Ovary (tissue), 7 donors: ENCODE measurements at regions not wholly inside any gene's neighbourhood (a gene's known extent, or its start where the extent isn't known, plus 50 kb on each side); places are given as distances from the start of the nearest gene placed in this dataset.

Source experiments
- DNase-seq, 5 donors: peaks; one replicate each; pipeline ENCODE4 v3.0.0-alpha.2; 2019 to 2020
- H3K27ac ChIP-seq, 2 donors: fragments of 200-600 bp; one replicate each; pipeline versions ENCODE4 v1.5.1 to v1.8.0; 2019 to 2022
- H3K27me3 ChIP-seq: fragments of 200-600 bp; one replicate; pipeline ENCODE4 v1.8.0; 2022
- H3K36me3 ChIP-seq: fragments of 200-600 bp; sonication (generic); one replicate; pipeline ENCODE4 v1.5.1; 2019
- H3K4me1 ChIP-seq: one replicate; pipeline ENCODE4 v1.8.1; 2013; ENCODE audit warnings: mild to moderate bottlenecking, moderate library complexity; ENCODE audit not compliant: insufficient read depth
- H3K4me3 ChIP-seq: fragments of 200-600 bp; sonication (generic); one replicate; pipeline ENCODE4 v1.5.1; 2017
- H3K9me3 ChIP-seq, 2 donors: fragments of 200-600 bp in 1 of 2; sonication (generic) in 1 of 2; one replicate each; pipeline versions ENCODE4 v1.5.1 to v1.8.1; 2013 to 2019; ENCODE audit warnings: mild to moderate bottlenecking in 1 of 2, moderate library complexity in 1 of 2
- CTCF ChIP-seq, 3 donors: fragments of 450-650 bp in 2 of 3; fragments of 200-600 bp in 1 of 3; IDR thresholded peaks; one replicate each; pipeline versions ENCODE4 v1.5.1 to v1.8.0; 2016 to 2022; ENCODE audit warnings: antibody characterized with exemption in 3 of 3, mild to moderate bottlenecking in 1 of 3
- EP300 ChIP-seq: sonication (generic); formaldehyde crosslinking; IDR thresholded peaks from one replicate; pipeline ENCODE4 v1.6.1; 2017; ENCODE audit warnings: antibody characterized with exemption
- POLR2A ChIP-seq: fragments of 450-650 bp; IDR thresholded peaks from one replicate; pipeline ENCODE4 v1.6.1; 2017; ENCODE audit warnings: antibody characterized with exemption, mild to moderate bottlenecking, moderate library complexity
- WGBS, 3 donors: extraction: QIAGEN DNeasy Blood & Tissue Kit in 1 of 3; methylation state at CpG; one replicate each; pipeline versions ENCODE4 v1.1.5 to v1.1.7; 2013 to 2017; 5-methylcytosine and 5-hydroxymethylcytosine counted together
- intact Hi-C, 4 donors: fragments of 100-400 bp; cut with DNase I; formaldehyde crosslinking; loops; one replicate each; pipeline versions ENCODE4 v1.11.0 to v1.15.1; 2022 to 2023
- donor health status: DM: no; HTN: no; CAD: no; lungs with moderate emphysema.
- donor health status: DM: no; HTN: no; CAD: no.
- donor health status: Bipolar disorder and iron deficiency.
- donor health status: DM: no; HTN: no; CAD: no.
- donor health status: DM: yes; HTN: yes; CAD: no.

- Histone ChIP-seq H3K4me3 (no peak overlapping the region), H3K4me1 (no peaks in the 10 kb centered on the region), H3K27ac (no peak overlapping the region), H3K9me3 (no peaks in the 10 kb centered on the region), H3K36me3 (no peaks in the 10 kb centered on the region), H3K27me3 (no peaks in the 10 kb centered on the region)
- WGBS, 3 donors: 61 to 71% (median 64%) methylated on average over 4 of the region's 4 CpGs
- intact Hi-C loops: no loop called here
- TF ChIP-seq EP300: no peak
- no peak for DNase-seq
Measured at GRCh38 chrX:63993936-63994335, 208.9 kb upstream of the ARHGEF9 start.

- no peak for DNase-seq
- WGBS, 3 donors: 73 to 80% (median 74%) methylated on average over 7 of the region's 7 CpGs
- intact Hi-C loops: no loop called here
- H3K27ac ChIP-seq: no peak overlapping the region
- no peaks in the 10 kb centered on the region for H3K27me3 ChIP-seq
- no peaks in the 10 kb centered on the region for H3K36me3 ChIP-seq
- H3K4me3 ChIP-seq: no peak overlapping the region
- no peaks in the 10 kb centered on the region for H3K9me3 ChIP-seq
- no peak for TF ChIP-seq POLR2A
- TF ChIP-seq CTCF (IDR thresholded peaks at IDR 0.05): no peak
- TF ChIP-seq EP300: no peak
- H3K4me1 ChIP-seq: no peaks in the 10 kb centered on the region
Measured at GRCh38 chrX:63985906-63986305, 200.9 kb upstream of the ARHGEF9 start.

GRCh38 chrX:63979480-63979879, 194.5 kb upstream of the ARHGEF9 start:
- no peaks in the 10 kb centered on the region for H3K4me1 ChIP-seq
- intact Hi-C loops: no loop called here
- no peak overlapping the region for H3K4me3 ChIP-seq
- no peaks in the 10 kb centered on the region for H3K36me3 ChIP-seq
- TF ChIP-seq CTCF (IDR thresholded peaks at IDR 0.05): no peak
- no peak for TF ChIP-seq EP300
- TF ChIP-seq POLR2A: no peak
- no peak for DNase-seq
- no peaks in the 10 kb centered on the region for H3K27me3 ChIP-seq
- no peak overlapping the region for H3K27ac ChIP-seq
- WGBS, 3 donors: 88 to 95% (median 94%) methylated on average over 1 of the region's 1 CpG
- H3K9me3 ChIP-seq: no peaks in the 10 kb centered on the region

DNA sequence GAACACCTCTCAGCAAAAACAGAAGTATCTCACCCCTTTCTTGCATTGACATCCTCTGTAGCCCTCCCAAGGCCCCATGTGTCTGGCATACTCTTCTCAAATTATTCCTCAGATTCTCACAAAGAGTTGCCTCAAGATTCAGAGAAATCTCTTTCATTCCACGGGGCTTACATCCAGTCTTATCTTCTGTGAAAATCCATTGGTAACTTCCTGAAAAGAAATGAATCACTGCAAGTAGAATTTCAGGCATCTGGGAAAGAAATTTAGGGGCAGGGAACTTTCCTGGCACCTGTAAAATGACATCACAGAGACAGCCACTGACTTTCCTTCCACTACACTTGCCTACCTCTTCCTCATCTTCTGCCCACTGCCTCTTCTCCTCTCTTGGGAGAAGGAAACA, 182.5 kb upstream of the ARHGEF9 start:
- no peaks in the 10 kb centered on the region for H3K9me3 ChIP-seq
- H3K4me1 ChIP-seq: no peaks in the 10 kb centered on the region
- no peaks in the 10 kb centered on the region for H3K36me3 ChIP-seq
- intact Hi-C loops: no loop called here
- H3K4me3 ChIP-seq: no peak overlapping the region
- no peak overlapping the region for H3K27ac ChIP-seq
- no peak for TF ChIP-seq POLR2A
- no peak for TF ChIP-seq CTCF (IDR thresholded peaks at IDR 0.05)
- TF ChIP-seq EP300: no peak
- 45 to 51% (median 48%) methylated on average over 1 of the region's 1 CpG for WGBS, 3 donors
- H3K27me3 ChIP-seq: no peaks in the 10 kb centered on the region
- DNase-seq: no peak

GRCh38 chrX:63963095-63963784, 178.2 kb upstream of the ARHGEF9 start:
- TF ChIP-seq POLR2A (no peak), EP300 (no peak), CTCF (IDR thresholded peaks at IDR 0.05) (no peak)
- H3K9me3 ChIP-seq: no peaks in the 10 kb centered on the region
- H3K4me3 ChIP-seq: no peak overlapping the region
- no peaks in the 10 kb centered on the region for H3K27me3 ChIP-seq
- H3K36me3 ChIP-seq: no peaks in the 10 kb centered on the region
- H3K27ac ChIP-seq: no peak overlapping the region
- DNase-seq: peak in 4 of 5 donors; percentile 12 to 42 (median 32)
- H3K4me1 ChIP-seq: no peaks in the 10 kb centered on the region
- intact Hi-C loops: no loop called here
- WGBS, 3 donors: 37 to 66% (median 39%) methylated on average over 2 of the region's 2 CpGs
